Keratinocyte (primary cell): ENCODE measurements at regions not wholly inside any gene's neighbourhood (a gene's known extent, or its start where the extent isn't known, plus 50 kb on each side); places are given as distances from the start of the nearest gene placed in this dataset.

Experiments used
- CTCF ChIP-seq, 3 experiments: IDR thresholded peaks in 1 of 3; conservative IDR thresholded peaks in 1 of 3; optimal IDR thresholded peaks in 1 of 3; 2 replicates in 2 of 3; 3 replicates in 1 of 3; pipeline versions ENCODE3 to v1.5.1; 2011; ENCODE audit warnings: low read length in 3 of 3, mild to moderate bottlenecking in 3 of 3, moderate library complexity in 2 of 3, control low read depth in 1 of 3, inconsistent platforms in 1 of 3; ENCODE audit not compliant: insufficient read depth in 2 of 3; ENCODE audit errors: extremely low read depth in 1 of 3
- EZH2 ChIP-seq: IDR thresholded peaks from one replicate; pipeline ENCODE4 v1.6.1; 2012; ENCODE audit warnings: inconsistent platforms, mild to moderate bottlenecking, low read length, moderate library complexity

DNA sequence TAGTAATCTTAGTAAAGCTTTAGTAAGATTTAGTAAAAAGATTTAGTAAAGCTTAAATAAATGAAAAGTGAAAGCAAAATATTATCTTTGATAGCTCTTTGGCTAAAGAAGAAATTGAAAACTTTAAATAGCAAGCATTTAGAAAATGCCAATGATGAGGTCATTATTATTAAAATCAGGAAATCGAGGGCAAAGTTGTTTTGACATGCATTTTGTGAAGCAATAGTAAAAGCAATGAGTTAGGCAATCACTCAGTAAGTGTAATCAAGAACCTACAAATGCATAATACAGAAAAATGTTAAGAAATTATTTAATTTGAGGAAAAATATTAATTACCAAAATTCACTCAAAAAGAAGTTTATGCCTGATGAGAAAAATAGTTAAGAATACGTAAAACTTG is 280.3 kb upstream of the MME start:
- TF ChIP-seq EZH2 (no peak), CTCF (optimal IDR thresholded peaks at IDR 0.05 in 1 of 3, IDR thresholded peaks at IDR 0.05 in 1 of 3, conservative IDR thresholded peaks at IDR 0.05 in 1 of 3; ENCODE audit: extremely low read depth in 1 of 3, insufficient read depth in 2 of 3, low read length in 3 of 3) (no peak)
